GM12872 (cell line): ENCODE measurements at regions not wholly inside any gene's neighbourhood (a gene's known extent, or its start where the extent isn't known, plus 50 kb on each side); places are given as distances from the start of the nearest gene placed in this dataset.

Source experiments
- TF ChIP-seq, protein P1 (sequence below): IDR thresholded peaks from 3 replicates; pipeline ENCODE4 v1.5.1; 2011; ENCODE audit warnings: low read depth, mild to moderate bottlenecking, low read length, moderate library complexity; ENCODE audit not compliant: insufficient read depth

DNA sequence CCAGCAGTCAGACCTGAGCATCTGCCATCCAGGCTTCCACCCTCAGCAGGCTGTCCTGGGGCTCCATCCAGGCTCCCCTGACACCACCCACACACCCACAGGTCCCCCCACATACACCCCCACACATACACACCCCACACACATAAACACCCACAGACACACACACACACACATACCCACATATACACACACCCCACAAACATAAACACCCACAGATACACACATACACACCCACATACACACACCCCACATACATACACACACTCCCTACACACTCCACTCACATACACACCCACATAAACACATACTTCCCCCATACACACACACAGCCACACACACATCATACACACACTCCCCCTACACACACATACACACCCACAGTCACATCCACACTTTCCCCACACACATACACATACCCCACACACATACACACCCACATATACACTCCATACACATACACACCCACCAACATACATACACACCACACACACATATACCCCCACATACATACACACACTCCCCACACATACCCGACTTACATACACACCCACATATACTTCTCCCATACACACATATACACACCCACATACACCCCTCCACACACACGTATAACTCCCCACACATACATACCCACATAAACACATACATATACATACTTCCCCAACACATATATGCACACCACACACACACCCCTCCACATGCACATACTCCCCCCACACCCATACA is 183.3 kb upstream of the ETAA1 start:
- TF ChIP-seq, protein P1, sequence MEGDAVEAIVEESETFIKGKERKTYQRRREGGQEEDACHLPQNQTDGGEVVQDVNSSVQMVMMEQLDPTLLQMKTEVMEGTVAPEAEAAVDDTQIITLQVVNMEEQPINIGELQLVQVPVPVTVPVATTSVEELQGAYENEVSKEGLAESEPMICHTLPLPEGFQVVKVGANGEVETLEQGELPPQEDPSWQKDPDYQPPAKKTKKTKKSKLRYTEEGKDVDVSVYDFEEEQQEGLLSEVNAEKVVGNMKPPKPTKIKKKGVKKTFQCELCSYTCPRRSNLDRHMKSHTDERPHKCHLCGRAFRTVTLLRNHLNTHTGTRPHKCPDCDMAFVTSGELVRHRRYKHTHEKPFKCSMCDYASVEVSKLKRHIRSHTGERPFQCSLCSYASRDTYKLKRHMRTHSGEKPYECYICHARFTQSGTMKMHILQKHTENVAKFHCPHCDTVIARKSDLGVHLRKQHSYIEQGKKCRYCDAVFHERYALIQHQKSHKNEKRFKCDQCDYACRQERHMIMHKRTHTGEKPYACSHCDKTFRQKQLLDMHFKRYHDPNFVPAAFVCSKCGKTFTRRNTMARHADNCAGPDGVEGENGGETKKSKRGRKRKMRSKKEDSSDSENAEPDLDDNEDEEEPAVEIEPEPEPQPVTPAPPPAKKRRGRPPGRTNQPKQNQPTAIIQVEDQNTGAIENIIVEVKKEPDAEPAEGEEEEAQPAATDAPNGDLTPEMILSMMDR: no peak

DNA sequence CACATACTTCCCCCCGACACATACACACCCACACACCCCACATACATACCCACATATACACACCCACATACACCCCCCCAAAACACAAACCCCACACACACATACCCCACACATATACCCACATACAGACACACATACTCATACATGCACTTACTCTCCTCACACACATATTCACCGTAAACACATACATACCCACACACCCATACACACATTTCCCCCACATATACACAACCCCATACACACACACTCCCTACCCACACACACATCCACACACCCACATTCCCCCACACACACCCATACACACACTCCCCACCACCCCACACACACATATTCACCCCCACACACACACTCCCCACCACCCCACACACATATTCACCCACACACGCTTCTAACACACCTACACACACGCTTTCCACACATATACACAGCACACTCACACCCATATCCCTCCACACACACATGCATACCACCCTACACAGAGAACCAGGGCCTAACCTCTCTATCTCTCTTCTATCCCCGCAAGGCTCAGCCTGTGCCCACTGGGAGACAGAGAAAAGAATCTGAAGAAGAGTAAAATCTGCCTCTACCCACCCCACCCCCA is 182.4 kb upstream of the ETAA1 start:
- TF ChIP-seq, protein P1: no peak

DNA sequence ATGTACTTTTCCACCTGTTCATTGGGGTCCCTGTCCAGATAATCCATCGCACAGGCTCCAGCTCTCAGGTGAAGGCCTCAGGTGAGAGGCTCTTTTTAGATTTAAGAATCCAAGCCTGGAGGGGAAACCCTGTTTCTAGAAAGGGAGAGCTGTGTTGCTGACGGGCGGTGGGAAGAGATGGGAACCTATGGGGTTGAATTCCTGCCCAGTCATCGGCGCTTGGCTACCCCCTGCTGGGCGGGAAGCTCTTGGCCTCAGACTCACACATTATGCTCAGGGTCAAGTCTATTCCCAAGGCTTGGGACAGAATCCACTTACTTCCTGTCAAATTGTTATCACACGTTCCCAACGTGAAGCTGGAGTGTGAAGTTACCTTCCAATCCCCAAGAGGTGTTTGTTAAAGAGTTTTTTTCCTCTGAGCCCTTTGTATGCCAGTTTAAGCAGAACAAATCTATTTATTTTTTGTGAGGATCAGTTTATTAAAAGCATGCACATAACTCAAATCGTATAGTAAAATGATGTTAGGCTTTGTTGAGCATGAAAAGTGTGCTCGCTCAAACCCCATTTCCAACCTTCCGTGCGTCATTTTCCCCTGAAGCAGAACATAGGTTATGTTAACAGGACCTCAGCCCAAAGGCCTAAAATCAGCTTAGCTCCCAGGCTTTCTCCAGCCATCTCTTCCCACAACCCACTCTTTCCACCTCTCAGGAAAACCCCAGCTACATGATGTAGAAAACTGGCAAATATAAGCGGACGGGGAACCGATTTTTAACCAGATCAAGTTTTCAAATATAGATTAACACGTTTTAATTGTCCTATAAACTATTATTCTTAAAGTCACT is 181.7 kb upstream of the ETAA1 start:
- TF ChIP-seq, protein P1: peak; percentile 50

DNA sequence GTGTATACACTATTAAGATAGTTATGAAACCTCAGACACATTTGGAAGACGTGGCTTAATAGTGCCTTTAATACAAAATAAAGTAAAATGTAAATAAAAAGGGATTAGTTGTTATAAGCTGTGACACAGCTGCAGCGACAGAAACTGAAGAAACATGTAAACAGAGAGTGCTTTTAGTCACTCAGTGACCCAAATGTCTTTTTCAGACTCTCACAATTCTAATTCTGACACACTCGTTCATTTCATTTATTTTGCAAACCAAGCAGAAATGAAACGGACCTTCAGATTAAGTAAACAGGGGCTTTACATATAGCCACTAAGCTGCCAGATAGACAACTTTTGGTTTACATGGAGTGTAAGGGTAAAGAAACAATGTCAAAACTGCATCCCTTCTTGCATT is 181.0 kb upstream of the ETAA1 start:
- TF ChIP-seq, protein P1: no peak

DNA sequence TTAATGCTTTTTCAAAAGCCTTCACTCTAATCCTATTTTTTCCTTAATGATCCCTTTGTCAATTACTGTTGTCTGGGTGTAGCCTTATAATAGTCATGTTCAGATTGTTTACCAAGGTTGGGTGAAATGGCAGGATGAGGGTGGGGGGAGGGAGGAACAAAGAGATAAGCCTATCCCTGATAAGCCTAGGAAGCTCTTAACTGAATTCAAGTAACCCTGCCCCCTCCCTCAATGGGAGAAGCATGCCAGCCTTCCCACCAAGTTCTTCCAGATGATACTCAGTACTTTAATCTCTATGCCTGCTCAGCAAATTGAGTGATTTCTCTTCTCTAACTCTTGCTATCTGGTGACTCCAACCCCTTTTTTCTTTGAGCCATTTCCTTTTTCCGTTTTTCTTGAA is 180.3 kb upstream of the ETAA1 start:
- TF ChIP-seq, protein P1: no peak

DNA sequence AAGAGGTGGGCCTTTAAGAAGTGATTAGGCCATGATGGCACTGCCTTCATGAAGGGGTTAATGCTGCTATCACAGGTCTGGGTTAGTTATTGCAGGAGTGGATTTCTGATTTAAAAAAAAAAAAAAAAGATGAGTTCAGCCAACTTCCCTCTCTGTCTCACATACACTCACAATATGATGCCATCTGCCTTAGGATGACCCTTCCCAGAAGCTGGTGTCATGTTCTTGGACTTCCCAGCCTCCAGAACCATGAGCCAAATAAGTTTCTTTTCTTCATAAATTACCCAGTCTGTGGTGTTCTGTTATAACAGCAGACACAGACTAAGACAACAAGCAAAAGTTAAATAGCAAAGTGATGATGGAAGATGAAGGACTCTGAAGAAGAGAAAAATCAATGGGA is 179.7 kb upstream of the ETAA1 start:
- TF ChIP-seq, protein P1: no peak

DNA sequence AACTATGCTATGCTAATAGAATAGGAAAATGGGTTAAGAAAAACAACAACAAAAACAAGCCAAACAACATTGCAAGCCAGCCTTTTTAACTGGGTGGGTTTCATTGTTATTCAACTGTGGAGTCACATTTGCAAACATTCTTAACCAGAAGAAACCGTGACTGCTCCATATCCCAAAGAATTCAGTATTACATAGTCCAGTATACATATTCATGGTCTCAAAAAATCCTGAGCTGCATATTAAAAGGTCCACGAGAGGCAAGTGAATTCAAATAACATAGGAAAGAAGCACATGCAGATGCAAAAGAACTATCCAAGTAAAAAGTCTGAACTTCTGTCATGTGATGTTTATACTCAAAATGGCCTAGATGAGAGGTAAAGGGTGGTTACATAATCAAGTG is 179.1 kb upstream of the ETAA1 start:
- TF ChIP-seq, protein P1: no peak
